GM12878 (cell line): ENCODE measurements at regions not wholly inside any gene's neighbourhood (a gene's known extent, or its start where the extent isn't known, plus 50 kb on each side); places are given as distances from the start of the nearest gene placed in this dataset.

Experiments
- ATAC-seq: fragments of 200-7000 bp; cut with Tn5 transposase; 3 replicates; pipeline ENCODE4 v1.9.1; 2020; ENCODE audit warnings: mild to moderate bottlenecking, moderate library complexity
- BruUV-seq: library from RNA; stranded (reverse); fragments of 400-500 nt; replicated peaks from 2 replicates; lab custom pipeline; 2021; lab: Mats Ljungman, UMichigan
- CTCF ChIA-PET: fragments of 300-600 bp; sonication (Branson Sonifier 250); formaldehyde crosslinking; extraction: SDS; loops from one replicate; lab custom pipeline; 2021; ENCODE audit warnings: inconsistent platforms; lab: Yijun Ruan, JAX
- POLR2A ChIA-PET: fragments of 350-600 bp; formaldehyde crosslinking; extraction: SDS; loops from one replicate; lab custom pipeline; 2021; ENCODE audit warnings: inconsistent platforms; lab: Charles Lee
- RAD21 ChIA-PET: fragments of 300-600 bp; sonication (Branson Sonifier 250); formaldehyde crosslinking; loops from one replicate; lab custom pipeline; 2023; ENCODE audit warnings: antibody characterized with exemption; ENCODE audit not compliant: unreplicated experiment; lab: Charles Lee
- SMC1A ChIA-PET: fragments of 300-600 bp; sonication (Branson Sonifier 250); formaldehyde crosslinking; loops from one replicate; lab custom pipeline; 2023; ENCODE audit not compliant: unreplicated experiment, uncharacterized antibody; lab: Charles Lee
- DNase-seq: peaks from one replicate; pipeline ENCODE4 v3.0.0-alpha.2; 2011; ENCODE audit warnings: low read depth, low spot score
- FAIRE-seq: peaks from 3 replicates; lab custom pipeline; 2011; peaks lifted over from hg19 to GRCh38; lab: Jason Lieb, UNC
- H2AFZ ChIP-seq: 2 replicates; pipeline ENCODE4 v1.6.0; 2011; ENCODE audit warnings: low read depth, low read length, control low read depth; ENCODE audit not compliant: control insufficient read depth
- H3K27ac ChIP-seq: 2 replicates; pipeline ENCODE4 v1.5.1; 2011; ENCODE audit warnings: control low read depth; ENCODE audit not compliant: control insufficient read depth, insufficient read depth
- H3K27me3 ChIP-seq, 2 experiments: replicated peaks in 1 of 2; 2 replicates each; pipeline versions ENCODE4 v1.6.0 to v1.6.1; 2011; ENCODE audit warnings: low read length in 1 of 2; ENCODE audit not compliant: control insufficient read depth in 2 of 2, insufficient read depth in 2 of 2
- H3K36me3 ChIP-seq, 2 experiments: 2 replicates each; pipeline ENCODE4 v1.5.1; 2011; ENCODE audit warnings: low read length in 1 of 2; ENCODE audit not compliant: control insufficient read depth in 2 of 2, insufficient read depth in 2 of 2
- H3K4me1 ChIP-seq: 2 replicates; pipeline ENCODE4 v1.6.1; 2011; ENCODE audit warnings: mild to moderate bottlenecking, low read length, moderate library complexity, mixed read lengths; ENCODE audit not compliant: control insufficient read depth, insufficient read depth
- H3K4me2 ChIP-seq: 2 replicates; pipeline ENCODE4 v1.6.0; 2011; ENCODE audit warnings: control low read depth; ENCODE audit not compliant: control insufficient read depth, insufficient read depth
- H3K4me3 ChIP-seq: fragments of 200-600 bp; sonication (generic); 2 replicates; pipeline ENCODE4 v1.5.1; 2016
- H3K79me2 ChIP-seq: 2 replicates; pipeline ENCODE4 v1.6.0; 2011; ENCODE audit warnings: low read length; ENCODE audit not compliant: control insufficient read depth, insufficient read depth
- H3K9ac ChIP-seq: 2 replicates; pipeline ENCODE4 v1.8.0; 2011; ENCODE audit warnings: low read length, control low read depth, mixed read lengths; ENCODE audit not compliant: control insufficient read depth, insufficient read depth
- H3K9me3 ChIP-seq: replicated peaks from 3 replicates; pipeline ENCODE4 v1.5.1; 2011; ENCODE audit warnings: mild to moderate bottlenecking, low read length; ENCODE audit not compliant: control insufficient read depth, insufficient read depth
- H4K20me1 ChIP-seq: 2 replicates; pipeline ENCODE4 v1.6.0; 2011; ENCODE audit not compliant: control insufficient read depth, insufficient read depth
- CREB1 ChIP-seq: IDR thresholded peaks from 2 replicates; pipeline ENCODE4 v1.6.1; 2012; ENCODE audit warnings: low read depth, mild to moderate bottlenecking, inconsistent platforms
- EED ChIP-seq: sonication (generic); IDR thresholded peaks from 2 replicates; pipeline ENCODE4 v1.6.1; 2016; ENCODE audit warnings: antibody characterized with exemption, low read depth
- KDM1A ChIP-seq: fragments of 200-600 bp; sonication (generic); IDR thresholded peaks from 2 replicates; pipeline ENCODE4 v1.6.1; 2016; ENCODE audit warnings: borderline replicate concordance
- MYC ChIP-seq: IDR thresholded peaks from 2 replicates; pipeline ENCODE4 v1.6.1; 2011; ENCODE audit warnings: mild to moderate bottlenecking, low read length, moderate library complexity, inconsistent platforms; ENCODE audit not compliant: insufficient read depth, insufficient replicate concordance, insufficient read length, severe bottlenecking
- NBN ChIP-seq: fragments of 450-650 bp; IDR thresholded peaks from 2 replicates; pipeline ENCODE4 v1.6.1; 2016
- NFYB ChIP-seq: IDR thresholded peaks from 2 replicates; pipeline ENCODE4 v1.6.1; 2011; ENCODE audit warnings: low read depth, mild to moderate bottlenecking, low read length, improper control_type of control experiment, moderate library complexity; ENCODE audit not compliant: insufficient read depth
- NRF1 ChIP-seq: conservative IDR thresholded peaks from 2 replicates; pipeline ENCODE4 v1.6.1; 2011; ENCODE audit warnings: mild to moderate bottlenecking, low read depth, low read length, improper control_type of control experiment
- POLR2AphosphoS5 ChIP-seq: IDR thresholded peaks from 2 replicates; pipeline ENCODE4 v1.6.1; 2011; ENCODE audit warnings: mild to moderate bottlenecking, low read length, inconsistent platforms
- RCOR1 ChIP-seq: conservative IDR thresholded peaks from 2 replicates; pipeline ENCODE4 v1.6.1; 2012; ENCODE audit warnings: low read depth, low read length, improper control_type of control experiment
- RELA ChIP-seq: fragments of 450-650 bp; IDR thresholded peaks from 2 replicates; pipeline ENCODE4 v1.8.0; 2014; ENCODE audit warnings: borderline replicate concordance; ENCODE audit not compliant: partially characterized antibody
- RFX5 ChIP-seq: IDR thresholded peaks from 2 replicates; pipeline ENCODE4 v1.6.1; 2011; ENCODE audit warnings: low read depth, low read length, improper control_type of control experiment
- STAT1 ChIP-seq: fragments of 450-650 bp; conservative IDR thresholded peaks from 2 replicates; pipeline ENCODE4 v1.6.1; 2014; ENCODE audit warnings: antibody characterized with exemption, mild to moderate bottlenecking
- SUPT20H ChIP-seq: IDR thresholded peaks from 2 replicates; pipeline ENCODE4 v1.6.1; 2011; ENCODE audit warnings: low read depth, mild to moderate bottlenecking, low read length, moderate library complexity, borderline replicate concordance; ENCODE audit not compliant: control insufficient read depth
- TARDBP ChIP-seq: IDR thresholded peaks from 2 replicates; pipeline ENCODE4 v1.6.1; 2016; ENCODE audit warnings: borderline replicate concordance
- TCF12 ChIP-seq: IDR thresholded peaks from 2 replicates; pipeline ENCODE4 v1.6.1; 2011; ENCODE audit warnings: low read depth, mild to moderate bottlenecking, low read length
- WGBS: methylation state at CpG from one replicate; pipeline ENCODE4 v1.1.6; 2016; ENCODE audit warnings: low lambda C conversion rate; ENCODE audit not compliant: insufficient replicate concordance, insufficient coverage; ENCODE audit errors: missing lambda C conversion rate; 5-methylcytosine and 5-hydroxymethylcytosine counted together
- in situ Hi-C: fragments of 300-500 bp; cut with MboI; formaldehyde crosslinking; loops from 9 replicates; pipeline ENCODE4 v1.14.3; 2018; ENCODE audit warnings: mixed read lengths
- intact Hi-C: fragments of 100-400 bp; cut with micrococcal nuclease; formaldehyde crosslinking; loops from one replicate; pipeline ENCODE4 v1.14.2; 2022; ENCODE audit not compliant: unreplicated experiment
- TF ChIP-seq, protein P1 (sequence below): fragments of 450-650 bp; IDR thresholded peaks from 2 replicates; pipeline ENCODE4 v1.6.1; 2017; ENCODE audit warnings: mild to moderate bottlenecking, moderate library complexity
- TF ChIP-seq, protein P2 (sequence below): fragments of 450-650 bp; IDR thresholded peaks from 2 replicates; pipeline ENCODE4 v1.6.1; 2017; ENCODE audit warnings: mild to moderate bottlenecking

DNA sequence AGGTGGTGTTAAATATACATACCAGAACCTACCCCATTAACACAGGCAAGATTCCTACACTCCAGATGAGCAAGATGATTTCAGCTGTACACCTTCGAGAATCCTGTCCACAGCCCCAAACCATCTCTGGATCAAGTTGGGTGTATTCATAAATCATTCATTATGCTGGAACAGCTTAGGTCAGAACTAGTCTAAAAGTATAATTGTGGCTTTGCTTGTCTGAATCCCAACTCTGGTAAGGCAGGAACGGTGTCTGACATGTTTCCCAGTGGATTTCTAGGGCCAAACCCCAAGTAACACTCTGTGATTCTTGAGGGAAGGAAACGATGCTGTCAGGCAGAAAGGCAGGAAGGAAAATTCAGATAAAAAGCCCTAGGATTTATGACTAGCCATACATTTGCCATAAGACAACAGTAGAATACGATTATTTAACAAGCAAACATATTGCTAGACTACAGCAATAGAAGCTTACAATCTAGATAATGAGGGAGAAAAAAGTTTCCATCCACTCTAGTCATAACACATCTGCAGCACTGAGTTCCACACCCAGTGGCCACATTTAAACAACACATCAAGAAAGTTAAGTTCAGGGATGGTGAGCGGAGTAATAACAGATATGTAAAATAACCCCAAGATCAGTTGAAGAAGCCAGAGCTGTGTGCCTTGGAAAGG is 444.8 kb downstream of the RND3 start:
- no peaks in the 10 kb centered on the region for H3K27me3 ChIP-seq
- SMC1A ChIA-PET, result interaction anchor here (0.9 kb wide), 1 partner anchor 9 kb away, joined by 3 read pairs; no protein-coding TSS in a partner anchor
- H3K9me3 ChIP-seq, result no peaks in the 10 kb centered on the region
- H4K20me1 ChIP-seq, result no peaks in the 10 kb centered on the region
- POLR2A ChIA-PET, result no interaction called here
- H3K4me1 ChIP-seq, result no peaks in the 10 kb centered on the region
- no peak overlapping the region for H3K4me2 ChIP-seq
- no TSS peak for BruUV-seq
- H3K27ac ChIP-seq, result no peak overlapping the region
- no peak for DNase-seq
- 17% methylated on average over 5 of the region's 5 CpGs for WGBS
- in situ Hi-C loops, result no loop called here
- CTCF ChIA-PET, result no interaction called here
- no peak overlapping the region for H3K9ac ChIP-seq
- RAD21 ChIA-PET, result no interaction called here
- intact Hi-C loops, result no loop called here
- no peak overlapping the region for H2AFZ ChIP-seq
- no peaks in the 10 kb centered on the region for H3K36me3 ChIP-seq
- no peak for ATAC-seq
- no peak overlapping the region for H3K4me3 ChIP-seq
- no peaks in the 10 kb centered on the region for H3K79me2 ChIP-seq
- FAIRE-seq, result no peak
- no peak for TF ChIP-seq NRF1
- TF ChIP-seq CREB1, result no peak
- TF ChIP-seq TCF12, result no peak
- TF ChIP-seq NFYB, result no peak
- no peak for TF ChIP-seq NBN
- no peak for TF ChIP-seq SUPT20H
- no peak for TF ChIP-seq MYC
- no peak for TF ChIP-seq RCOR1
- no peak for TF ChIP-seq KDM1A
- no peak for TF ChIP-seq POLR2AphosphoS5
- TF ChIP-seq STAT1, result no peak
- TF ChIP-seq EED, result no peak
- TF ChIP-seq TARDBP, result no peak
- TF ChIP-seq, protein P1, sequence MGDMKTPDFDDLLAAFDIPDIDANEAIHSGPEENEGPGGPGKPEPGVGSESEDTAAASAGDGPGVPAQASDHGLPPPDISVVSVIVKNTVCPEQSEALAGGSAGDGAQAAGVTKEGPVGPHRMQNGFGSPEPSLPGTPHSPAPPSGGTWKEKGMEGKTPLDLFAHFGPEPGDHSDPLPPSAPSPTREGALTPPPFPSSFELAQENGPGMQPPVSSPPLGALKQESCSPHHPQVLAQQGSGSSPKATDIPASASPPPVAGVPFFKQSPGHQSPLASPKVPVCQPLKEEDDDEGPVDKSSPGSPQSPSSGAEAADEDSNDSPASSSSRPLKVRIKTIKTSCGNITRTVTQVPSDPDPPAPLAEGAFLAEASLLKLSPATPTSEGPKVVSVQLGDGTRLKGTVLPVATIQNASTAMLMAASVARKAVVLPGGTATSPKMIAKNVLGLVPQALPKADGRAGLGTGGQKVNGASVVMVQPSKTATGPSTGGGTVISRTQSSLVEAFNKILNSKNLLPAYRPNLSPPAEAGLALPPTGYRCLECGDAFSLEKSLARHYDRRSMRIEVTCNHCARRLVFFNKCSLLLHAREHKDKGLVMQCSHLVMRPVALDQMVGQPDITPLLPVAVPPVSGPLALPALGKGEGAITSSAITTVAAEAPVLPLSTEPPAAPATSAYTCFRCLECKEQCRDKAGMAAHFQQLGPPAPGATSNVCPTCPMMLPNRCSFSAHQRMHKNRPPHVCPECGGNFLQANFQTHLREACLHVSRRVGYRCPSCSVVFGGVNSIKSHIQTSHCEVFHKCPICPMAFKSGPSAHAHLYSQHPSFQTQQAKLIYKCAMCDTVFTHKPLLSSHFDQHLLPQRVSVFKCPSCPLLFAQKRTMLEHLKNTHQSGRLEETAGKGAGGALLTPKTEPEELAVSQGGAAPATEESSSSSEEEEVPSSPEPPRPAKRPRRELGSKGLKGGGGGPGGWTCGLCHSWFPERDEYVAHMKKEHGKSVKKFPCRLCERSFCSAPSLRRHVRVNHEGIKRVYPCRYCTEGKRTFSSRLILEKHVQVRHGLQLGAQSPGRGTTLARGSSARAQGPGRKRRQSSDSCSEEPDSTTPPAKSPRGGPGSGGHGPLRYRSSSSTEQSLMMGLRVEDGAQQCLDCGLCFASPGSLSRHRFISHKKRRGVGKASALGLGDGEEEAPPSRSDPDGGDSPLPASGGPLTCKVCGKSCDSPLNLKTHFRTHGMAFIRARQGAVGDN, result no peak
- no peak for TF ChIP-seq RFX5
- TF ChIP-seq, protein P2, sequence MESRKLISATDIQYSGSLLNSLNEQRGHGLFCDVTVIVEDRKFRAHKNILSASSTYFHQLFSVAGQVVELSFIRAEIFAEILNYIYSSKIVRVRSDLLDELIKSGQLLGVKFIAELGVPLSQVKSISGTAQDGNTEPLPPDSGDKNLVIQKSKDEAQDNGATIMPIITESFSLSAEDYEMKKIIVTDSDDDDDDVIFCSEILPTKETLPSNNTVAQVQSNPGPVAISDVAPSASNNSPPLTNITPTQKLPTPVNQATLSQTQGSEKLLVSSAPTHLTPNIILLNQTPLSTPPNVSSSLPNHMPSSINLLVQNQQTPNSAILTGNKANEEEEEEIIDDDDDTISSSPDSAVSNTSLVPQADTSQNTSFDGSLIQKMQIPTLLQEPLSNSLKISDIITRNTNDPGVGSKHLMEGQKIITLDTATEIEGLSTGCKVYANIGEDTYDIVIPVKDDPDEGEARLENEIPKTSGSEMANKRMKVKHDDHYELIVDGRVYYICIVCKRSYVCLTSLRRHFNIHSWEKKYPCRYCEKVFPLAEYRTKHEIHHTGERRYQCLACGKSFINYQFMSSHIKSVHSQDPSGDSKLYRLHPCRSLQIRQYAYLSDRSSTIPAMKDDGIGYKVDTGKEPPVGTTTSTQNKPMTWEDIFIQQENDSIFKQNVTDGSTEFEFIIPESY, result no peak
- no peak for TF ChIP-seq RELA
